HG03097 (cell line): ENCODE measurements at regions not wholly inside any gene's neighbourhood (a gene's known extent, or its start where the extent isn't known, plus 50 kb on each side); places are given as distances from the start of the nearest gene placed in this dataset.
"Not testable (repeated sequence)": the region's sequence is repeated elsewhere in the genome, so short reads cannot be mapped to it uniquely, and the experiment has no call there.

ENCODE experiments used
- ATAC-seq: cut with Tn5 transposase; IDR thresholded peaks from one replicate; pipeline ENCODE4 v1.9.1; 2021; ENCODE audit not compliant: unreplicated experiment, low FRiP score

DNA sequence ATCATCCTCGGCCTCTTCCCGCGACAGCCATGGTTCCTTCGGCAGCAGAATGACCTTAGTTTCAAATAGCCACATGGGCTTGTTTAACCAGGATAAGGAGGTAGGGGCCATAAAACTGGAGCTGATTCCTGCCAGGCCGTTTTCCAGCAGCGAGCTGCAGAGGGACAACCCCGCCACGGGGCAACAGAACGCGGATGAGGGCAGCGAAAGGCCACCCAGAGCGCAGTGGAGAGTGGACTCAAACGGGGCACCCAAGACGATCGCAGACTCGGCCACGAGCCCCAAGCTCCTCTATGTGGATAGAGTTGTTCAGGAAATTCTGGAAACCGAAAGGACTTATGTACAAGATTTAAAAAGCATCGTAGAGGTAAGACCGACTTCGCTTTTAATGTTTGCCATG is 131.8 kb upstream of the MTHFD1L start:
- no peak for ATAC-seq

DNA sequence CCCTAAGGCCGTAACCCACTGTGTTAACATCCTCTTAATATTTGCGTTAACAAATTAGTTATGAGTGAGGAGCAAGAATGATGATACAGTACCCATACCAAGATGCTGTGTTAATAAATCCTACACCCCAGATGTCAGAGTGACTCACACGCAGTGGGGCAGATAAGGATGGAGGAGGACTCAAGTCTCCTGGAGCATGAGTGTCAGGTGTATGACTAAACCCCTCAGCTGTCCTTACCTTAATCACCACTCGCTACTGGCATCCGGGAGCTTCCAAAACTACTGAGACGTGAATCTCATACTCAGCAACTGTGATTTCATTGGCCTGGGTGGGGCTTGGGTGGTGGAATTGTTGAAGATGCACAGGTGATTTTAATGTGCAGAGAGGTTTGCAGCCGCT is 131.3 kb upstream of the MTHFD1L start:
- no peak for ATAC-seq

DNA sequence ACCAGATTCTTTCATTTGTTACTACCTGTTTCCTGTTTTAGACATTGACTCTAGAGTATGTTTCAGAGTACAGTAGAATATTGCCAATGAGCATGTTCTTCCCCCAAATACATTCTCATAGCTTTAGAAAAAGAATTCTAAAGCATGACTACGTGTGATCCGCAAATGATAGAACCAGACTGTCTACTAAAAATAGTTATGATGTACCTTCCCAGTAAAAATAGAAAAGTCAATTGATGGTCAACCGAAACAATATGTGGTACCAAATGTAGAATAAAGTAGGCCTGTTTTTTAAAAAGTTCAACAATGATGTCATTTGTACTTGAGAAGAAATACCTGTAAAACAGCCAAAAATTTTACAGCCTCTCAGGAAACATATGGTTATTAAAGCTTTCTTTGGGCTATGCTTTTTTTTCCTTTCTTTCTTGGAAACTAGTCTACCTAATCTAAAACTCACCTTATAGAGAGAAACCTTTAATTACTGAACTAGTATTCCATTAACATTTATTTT is 130.1 kb upstream of the MTHFD1L start:
- ATAC-seq, result no peak

DNA sequence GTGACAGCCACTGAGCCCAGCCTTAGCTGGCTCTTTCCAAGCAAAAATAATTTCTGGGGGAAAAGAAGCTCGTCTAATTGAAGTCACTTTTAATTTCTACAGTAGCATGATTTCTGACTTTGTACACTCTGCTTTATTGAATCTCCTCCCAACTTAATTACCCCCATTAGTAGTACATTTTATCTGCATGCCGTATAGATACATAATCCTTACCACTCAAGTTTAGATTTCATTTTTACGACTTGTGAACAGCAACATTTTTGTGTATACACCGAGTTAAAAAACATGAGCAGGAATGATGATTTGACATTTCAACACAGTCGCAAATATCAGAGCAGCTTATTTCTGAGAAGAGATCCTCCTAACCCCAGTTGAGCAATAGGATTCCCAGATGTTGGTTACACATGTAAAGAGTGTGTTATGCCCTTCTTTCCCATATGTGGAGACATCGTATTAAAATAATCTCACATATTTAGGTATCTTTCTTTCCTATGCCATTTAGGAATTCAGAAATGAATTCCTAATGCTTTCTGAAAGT is 127.3 kb upstream of the MTHFD1L start:
- ATAC-seq, result no peak

DNA sequence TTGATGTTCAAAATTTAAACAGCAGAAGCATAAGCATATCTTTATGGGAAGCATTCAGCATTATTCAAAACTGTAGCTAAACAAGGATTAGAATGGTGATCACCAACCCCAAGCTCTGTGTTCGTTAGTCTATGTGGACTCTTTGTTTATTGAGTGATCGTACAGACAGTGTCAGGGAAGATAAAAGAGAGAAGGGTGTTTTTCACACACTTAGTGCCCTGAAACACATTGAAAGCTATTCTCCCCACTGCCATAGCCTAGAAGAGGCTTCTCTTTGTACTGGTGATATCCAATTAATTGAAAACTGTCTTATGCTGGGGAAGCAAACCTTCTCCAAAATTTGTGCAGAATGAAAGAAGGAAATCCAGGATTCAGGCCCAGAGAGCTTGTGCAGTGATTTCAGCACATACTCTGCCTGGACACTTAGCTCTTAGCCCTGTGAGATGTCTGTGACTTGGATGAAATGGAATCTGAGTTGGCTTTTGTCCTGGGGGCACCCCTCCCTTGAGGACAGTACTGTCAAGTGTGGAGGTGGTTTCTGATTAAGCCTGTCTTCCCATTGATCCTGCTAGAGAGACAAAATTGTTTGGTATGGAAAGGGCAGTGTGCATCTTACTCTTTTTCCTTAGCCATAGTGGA is 125.7 kb upstream of the MTHFD1L start:
- ATAC-seq, result no peak

DNA sequence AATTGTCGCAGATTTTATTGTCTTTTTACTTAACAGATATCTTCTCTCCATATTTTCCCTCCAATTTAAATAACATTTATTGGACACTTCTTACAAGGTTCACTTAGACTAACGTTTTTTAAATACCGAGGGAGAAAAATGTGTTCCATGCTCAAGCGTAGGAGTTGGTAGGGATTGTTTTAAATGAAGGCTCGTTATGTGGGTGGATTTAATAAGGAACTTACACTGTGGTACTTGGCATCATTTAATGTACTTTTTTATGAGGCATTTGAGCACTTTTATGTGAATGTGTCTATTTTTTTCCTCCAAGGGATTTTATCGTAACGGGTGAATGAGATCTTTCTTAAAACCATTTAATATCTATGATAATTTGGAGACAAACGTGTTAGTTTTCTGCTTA is 125.0 kb upstream of the MTHFD1L start:
- ATAC-seq, result no peak

DNA sequence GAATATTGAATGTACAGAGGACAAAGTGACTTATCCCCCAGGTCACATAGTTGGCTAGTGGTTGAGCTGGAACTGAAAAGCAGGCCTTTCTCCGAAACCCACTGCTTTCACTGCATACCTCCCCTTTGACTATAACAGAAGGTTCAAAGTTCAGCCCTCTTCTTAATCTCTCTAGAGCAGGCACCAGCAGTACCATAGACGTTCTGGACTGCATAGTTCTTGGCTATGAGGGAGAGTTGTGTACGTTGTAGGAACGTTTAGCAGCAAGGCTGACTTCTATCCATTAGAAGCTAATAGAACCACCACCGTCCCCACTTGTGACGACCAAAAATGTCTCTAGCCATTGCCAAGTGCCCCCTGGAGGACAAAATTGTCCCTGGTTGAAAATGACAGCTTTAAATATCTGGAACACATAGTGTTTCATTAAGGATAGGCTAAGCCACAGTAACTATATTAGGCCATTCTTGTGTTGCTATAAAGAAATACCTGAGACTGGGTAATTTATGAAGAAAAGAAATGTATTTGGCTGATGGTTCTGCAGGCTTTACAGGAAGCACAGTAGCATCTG is 123.8 kb upstream of the MTHFD1L start:
- ATAC-seq, result no peak

DNA sequence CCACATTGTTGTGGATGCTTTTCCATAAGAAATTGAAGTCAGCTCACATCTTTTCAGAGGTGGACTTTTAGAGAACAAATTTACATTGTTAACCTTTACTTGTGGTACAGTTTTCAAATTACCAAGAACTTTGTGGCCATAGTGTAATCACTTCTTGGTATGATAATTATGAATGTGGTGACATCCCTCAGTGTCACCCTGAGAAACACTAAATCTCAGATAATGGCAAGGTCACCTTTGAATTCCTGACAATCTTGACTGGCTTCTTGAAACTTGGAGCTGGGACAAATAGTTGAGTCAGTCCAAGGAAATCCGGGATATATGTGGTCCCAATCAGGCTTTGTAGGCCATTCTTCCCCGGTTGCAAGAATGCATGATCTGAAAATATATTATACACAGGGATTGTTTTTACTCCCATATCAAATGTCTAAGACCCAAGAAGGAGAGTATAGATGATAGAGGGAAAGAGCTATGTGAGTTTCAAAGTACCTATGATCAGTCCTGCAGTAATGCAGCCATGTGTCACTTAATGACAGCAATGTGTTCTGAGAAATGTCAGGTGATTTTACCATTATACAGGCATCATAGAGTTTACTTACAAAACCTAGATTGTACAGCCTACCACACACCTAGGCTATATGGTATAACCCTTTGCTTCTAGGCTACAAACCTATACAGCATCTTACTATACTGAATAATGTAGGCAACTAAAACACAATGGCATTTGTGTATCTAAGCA is 120.8 kb upstream of the MTHFD1L start:
- ATAC-seq, result no peak

DNA sequence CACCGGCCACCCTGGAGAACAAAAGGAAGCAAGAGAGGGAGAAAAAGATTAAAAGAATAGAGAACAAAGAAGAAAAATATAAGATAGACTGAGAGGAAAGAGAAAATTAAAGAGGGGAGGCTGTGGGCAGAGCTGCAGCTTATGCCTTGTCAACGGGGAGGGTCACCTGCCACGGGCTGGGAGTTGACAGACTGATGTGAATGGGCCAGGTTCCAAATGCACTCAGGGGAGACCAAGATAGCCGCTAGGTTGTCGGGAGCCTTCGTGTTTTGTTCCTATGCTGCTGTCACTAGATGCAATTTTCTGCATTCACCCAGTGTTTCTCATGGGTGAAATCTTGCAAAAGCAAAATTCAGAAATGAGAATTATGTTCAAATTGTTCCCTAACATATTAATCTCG is 119.6 kb upstream of the MTHFD1L start:
- ATAC-seq, result no peak

DNA sequence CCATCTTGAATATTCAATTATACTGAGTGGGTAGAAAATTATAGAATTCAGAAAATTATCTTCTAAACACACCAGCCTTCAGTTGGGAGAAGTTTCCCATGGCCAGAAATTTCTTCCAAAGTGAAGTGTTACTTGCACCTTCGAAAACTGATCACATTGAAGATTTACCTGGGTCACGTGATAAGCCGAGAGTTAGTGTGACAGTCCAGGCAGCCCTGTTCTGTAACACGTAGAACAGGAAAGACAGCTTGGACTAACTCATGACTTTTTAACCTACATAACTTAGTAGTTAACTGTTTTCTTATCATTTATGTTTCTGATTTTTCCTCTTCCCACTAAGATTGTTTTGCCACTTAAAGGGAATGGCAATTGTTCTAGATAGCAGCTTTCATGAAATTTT is 118.3 kb upstream of the MTHFD1L start:
- no peak for ATAC-seq

DNA sequence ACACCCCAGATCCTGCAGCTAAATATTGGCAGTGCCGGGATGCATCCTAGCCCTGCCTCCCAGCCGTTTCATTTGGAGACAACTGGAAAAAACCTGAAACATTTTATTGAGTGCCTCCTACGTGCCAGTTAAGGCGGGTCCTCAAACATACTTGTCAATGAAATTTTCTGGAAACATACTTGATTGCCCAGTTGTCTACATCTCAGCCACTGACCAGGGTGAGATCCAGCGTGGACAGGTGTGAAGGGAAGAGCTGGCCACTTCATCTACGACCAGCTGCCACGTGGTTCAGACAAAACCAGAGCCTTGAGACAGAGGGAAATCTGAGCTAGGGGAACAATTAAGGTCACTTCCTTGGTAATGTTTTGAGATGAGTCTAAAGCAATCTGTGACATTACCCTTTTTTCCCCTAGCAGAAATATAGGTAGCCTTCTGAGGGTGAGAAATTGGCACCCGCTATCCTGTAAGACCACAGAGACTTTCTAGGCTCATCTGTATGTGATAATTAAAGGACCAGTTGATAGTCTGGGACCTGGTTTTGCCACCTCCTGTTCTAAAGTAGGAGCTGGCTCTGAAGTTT is 116.3 kb upstream of the MTHFD1L start:
- no peak for ATAC-seq

DNA sequence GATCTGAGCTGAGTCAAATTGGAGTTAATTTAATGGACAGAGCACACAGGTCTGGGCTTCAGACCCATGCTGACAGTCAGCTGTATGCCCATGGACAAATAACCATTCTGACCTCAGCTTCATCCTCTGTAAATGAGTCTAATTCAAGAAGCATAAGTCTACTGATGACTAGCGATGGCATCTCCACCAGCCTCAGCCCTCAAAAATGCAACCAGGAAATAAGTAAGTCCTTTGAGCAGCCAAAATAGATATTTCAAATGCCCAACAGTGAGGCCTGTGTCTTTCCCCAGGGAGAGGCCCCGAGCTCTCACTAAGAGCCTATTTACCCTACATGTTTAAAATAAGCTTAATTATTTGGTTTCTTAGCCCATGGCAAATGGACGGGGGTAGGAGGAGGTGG is 114.2 kb upstream of the MTHFD1L start:
- ATAC-seq, result no peak

DNA sequence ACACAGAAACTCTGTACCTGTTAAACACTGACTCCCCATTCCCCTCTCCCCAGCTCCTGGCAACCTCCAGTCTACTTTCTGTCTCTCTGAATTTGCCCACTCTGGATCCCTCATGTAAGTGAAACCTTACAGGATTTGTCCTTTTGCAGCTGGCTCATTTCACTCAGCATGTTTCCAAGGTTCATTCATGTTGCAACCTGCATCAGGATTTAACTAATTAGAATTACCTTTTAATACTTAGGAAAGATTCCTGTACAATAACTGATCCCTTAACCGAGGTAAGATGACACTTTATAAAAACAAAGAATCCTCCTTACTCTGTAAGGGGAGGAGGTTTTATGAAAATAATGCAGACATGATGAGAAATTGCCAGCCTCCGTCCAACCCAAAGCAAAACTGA is 113.1 kb upstream of the MTHFD1L start:
- no peak for ATAC-seq

DNA sequence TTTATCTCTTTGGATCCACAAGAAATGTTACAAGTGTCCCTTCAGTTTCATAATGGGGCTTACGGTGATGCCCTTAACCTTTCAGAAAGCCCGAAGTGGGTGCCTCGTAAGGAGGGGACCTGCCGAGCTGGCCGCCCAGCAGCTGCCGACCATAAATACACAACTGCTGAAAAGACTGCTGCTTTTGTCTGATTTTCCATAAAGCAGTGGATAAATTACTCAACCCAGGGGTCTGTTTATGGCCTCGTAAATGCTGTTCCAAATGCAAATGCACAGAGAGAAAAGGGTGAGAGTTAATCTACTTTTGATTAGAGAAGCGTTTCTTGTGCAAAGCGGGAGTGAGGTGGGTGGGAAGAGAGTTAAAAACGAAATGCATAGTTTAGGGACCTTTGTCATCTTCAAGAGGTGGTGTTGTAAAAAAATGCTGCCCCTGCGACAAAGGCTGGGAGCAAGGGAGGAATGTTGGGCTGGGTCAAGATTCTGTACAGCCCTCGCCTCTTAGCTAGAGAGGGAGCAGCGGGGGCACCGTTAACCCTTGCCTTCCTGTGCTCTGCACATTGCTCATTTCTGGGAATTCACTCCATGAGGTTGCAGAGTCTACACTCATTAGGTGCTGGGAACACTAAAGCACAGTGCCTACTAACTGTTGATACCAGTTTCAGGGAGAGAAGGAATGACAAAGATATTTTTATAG is 112.0 kb upstream of the MTHFD1L start:
- ATAC-seq, result no peak

DNA sequence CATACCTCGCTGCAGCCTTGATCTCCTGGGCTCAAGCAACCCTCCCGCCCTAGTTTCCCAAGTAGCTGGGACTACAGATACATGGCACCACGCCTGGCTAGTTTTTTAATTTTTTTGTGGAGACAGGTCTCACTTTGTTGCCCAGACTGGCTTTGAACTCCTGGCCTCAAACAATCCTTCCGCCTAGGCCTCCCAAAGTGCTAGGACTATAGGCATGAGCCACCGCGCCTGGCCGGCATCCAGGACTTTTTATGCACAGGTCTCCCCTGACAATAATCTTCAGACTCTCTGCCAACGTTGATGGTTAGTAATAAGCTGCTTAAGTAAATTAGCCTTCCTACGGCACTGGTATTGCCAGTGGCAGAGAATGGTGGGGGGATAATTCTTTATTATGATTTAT is 110.5 kb upstream of the MTHFD1L start:
- no peak for ATAC-seq

DNA sequence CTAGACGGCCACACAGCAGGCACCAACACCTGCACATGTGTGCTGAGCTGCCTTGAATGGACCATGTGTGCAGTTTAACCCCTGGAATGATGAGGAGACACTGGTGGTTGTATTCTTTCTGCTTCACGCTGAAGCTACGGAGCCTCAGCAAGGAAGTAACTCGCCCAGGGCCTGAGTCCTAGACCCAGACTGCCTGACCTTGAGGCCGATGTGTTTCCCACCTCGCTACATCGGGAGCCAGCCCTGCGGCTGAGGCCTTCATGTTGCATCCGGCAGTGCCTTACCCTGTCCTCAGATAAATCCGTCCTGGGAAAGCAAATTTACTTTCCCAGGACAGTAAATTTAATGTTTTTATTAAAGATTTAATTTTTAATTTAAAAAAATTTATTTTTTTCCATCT is 110.0 kb upstream of the MTHFD1L start:
- ATAC-seq, result no peak

DNA sequence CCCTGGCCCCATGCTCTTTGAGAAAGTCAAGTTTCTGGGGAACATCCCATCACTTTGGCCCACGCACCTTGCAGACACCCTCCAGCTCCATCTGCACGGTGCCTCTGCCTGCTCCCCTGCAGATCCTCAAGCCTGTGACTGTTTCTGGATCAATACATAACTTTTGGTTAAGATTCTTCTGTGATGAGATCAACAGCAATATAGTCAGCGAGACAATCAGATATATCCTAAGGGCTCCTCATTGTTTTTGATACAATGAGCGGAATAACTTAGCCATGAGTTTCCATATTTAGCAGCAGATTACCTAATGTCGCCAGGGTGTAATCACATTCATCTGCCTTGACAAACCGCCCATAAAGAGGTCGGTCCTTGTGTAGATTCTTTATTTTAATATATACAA is 109.3 kb upstream of the MTHFD1L start:
- ATAC-seq, result no peak

DNA sequence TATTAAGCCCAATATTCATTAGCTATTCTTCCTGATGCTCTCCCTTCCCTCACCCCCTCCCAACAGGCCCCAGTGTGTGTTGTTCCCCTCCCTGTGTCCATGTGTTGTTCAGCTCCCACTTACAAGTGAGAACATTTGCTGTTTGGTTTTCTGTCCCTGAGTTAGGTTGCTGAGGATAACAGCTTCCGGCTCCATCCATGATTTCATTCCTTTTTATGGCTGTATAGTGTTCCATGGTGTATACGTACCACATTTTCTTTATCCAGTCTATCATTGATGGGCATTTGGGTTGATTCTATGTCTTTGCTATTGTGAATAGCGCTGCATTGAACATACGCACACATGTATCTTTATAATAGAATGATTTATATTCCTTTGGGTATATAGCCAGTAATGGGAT is 107.7 kb upstream of the MTHFD1L start:
- ATAC-seq, result not testable (repeated sequence)

DNA sequence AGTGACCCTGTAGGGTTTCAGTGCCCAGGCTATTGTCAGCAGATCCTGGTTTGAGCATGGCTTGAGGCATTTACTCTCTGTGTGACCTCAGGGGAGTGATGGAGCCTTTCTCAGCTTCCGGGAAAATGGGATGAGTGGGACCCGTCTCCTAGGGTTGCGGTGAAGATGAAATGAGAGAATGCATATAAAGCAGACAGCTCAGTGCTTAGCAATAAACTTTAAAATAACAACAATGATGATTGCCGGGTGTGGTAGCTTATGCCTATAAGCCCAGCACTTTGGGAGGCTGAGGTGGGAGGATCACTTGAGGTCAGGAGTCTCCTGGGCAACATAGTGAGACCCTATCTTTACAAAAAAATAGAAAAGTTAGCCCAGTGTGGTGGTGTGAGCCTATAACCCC is 106.0 kb upstream of the MTHFD1L start:
- ATAC-seq, result no peak

DNA sequence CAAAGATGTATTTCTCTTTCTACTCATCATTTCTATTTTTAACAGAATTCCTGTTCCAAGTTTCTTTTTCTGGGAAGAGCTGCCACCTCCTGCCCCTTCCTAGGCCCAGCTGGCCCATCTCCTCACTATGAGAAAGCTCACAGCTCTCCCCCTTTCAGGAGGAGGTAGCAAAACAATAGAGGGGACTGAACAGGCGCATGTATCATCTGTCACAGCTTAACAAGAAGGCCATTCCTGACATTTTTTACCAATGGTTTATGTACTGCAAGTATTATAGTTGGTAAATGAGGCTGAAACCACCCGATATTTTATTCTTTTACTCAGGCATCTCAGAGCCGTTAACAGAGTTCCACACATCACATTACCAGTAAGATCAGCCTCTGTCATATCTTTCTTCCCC is 103.7 kb upstream of the MTHFD1L start:
- ATAC-seq, result no peak
